ENCODE measurements at regions not wholly inside any gene's neighbourhood (a gene's known extent, or its start where the extent isn't known, plus 50 kb on each side); places are given as distances from the start of the nearest gene placed in this dataset.

DNA sequence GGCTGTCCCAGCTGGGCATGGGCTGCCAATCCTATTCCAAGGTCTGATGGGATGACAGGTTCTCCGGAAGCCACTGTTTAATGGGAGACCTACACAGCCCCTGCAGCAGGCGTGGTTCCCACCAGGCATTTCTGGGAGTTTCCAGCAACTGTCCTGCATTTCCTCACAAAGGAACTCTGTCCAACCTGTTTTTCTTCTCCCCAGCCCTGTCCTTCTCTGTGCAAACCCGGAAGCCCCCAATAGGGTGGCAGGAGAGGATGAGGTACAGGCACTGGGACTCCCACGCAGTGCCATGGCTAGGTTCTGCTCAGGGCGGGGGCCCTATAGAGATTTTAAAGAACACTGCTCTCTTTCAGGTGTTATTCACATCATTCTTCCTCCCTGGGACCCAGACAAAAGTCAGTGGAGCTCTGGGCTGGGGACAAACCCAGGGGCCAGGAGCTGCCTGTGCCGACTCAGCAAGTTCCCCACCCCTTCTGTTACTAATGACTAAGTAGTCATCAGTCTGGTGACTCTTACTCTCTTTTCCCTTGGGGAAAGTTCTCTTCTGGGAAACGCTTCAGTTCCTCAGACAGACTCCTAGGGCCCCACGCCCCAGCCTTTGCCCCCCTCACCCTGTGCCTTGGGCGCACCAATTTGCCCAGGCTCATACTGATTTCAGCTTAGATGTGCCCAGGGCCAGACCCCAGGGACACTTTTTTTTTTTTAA is 97.7 kb downstream of the CD47 start:
- Mint-ChIP-seq H3K27ac (no peak overlapping the region), H3K36me3 (ENCODE audit: low read depth) (no peaks in the 10 kb centered on the region), H3K9me3 (no peaks in the 10 kb centered on the region), H3K4me3 (no peak overlapping the region), H3K4me1 (peaks cover 18% of the 10 kb centered on the region), H3K27me3 (no peaks in the 10 kb centered on the region)
- ATAC-seq, result peak; percentile 33
- DNase-seq, result no peak

DNA sequence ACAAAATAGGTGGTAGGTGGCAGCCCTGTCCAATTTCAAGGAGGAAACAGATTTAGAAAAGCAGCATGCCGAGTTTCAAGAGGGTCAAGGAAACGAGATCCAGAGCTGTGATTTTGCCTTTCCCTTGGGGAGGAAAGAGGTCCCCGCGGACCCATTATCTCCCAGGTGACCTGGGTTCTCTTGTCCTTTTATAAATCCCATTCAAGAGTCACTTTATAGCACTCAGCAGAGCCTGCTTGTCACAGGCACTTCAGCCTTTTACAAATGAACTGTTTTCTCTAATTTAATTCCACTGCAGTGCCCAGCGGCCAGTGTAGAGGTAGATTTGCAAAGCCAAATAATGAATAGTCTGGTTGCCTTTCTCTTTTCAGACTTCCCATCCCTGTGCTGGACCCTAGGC is 99.9 kb downstream of the CD47 start:
- no peak for DNase-seq
- H3K36me3 Mint-ChIP-seq (ENCODE audit: low read depth), result no peaks in the 10 kb centered on the region
- H3K4me3 Mint-ChIP-seq, result no peak overlapping the region
- no peak for ATAC-seq
- no peaks in the 10 kb centered on the region for H3K27me3 Mint-ChIP-seq
- H3K4me1 Mint-ChIP-seq, result peaks cover 26% of the 10 kb centered on the region
- H3K9me3 Mint-ChIP-seq, result no peaks in the 10 kb centered on the region
- no peak overlapping the region for H3K27ac Mint-ChIP-seq

DNA sequence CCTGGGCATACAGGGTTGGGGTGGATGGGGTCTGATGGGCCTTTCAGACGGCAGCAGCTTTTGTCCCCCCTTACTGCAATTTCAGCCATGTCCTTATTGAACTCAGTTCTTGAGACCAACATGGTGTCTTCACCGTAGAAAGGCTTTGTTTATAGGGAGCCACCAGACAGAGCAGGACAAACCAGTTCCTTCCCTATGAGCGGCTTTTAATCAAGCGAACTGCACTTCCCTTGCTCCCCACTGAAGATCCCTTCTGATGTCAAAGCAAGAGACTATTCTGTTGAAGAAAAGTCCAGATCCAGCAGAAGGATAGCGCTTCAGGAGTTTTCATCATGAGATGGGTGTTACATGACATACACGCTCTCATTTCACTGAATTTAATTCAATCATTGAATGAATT is 100.4 kb downstream of the CD47 start:
- Mint-ChIP-seq H3K27ac (no peak overlapping the region), H3K9me3 (no peaks in the 10 kb centered on the region), H3K4me3 (no peak overlapping the region), H3K27me3 (no peaks in the 10 kb centered on the region), H3K4me1 (peaks cover 30% of the 10 kb centered on the region), H3K36me3 (ENCODE audit: low read depth) (no peaks in the 10 kb centered on the region)
- no peak for ATAC-seq
- no peak for DNase-seq

DNA sequence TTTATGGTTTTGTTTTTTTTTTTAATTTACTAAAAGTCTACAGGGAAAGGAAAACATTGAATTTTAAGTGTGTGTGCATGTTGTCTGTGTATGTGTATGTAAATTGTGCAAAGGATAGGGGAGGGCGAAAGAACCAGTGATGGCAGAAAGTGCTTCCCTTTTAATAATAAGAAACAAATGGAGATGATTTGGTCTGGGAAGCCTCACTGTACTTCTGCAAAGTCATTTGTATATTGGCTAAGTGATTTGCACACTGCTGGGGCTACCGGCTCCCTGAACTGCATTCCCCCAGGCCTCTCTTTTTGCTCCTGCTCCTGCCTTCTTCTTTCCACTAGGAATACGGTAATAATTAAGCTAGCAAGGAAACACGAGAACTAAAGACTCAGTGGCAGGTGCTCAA is 101.2 kb downstream of the CD47 start:
- H3K4me3 Mint-ChIP-seq, result no peak overlapping the region
- ATAC-seq, result no peak
- no peaks in the 10 kb centered on the region for H3K9me3 Mint-ChIP-seq
- no peak for DNase-seq
- H3K27me3 Mint-ChIP-seq, result no peaks in the 10 kb centered on the region
- no peak overlapping the region for H3K27ac Mint-ChIP-seq
- H3K36me3 Mint-ChIP-seq (ENCODE audit: low read depth), result no peaks in the 10 kb centered on the region
- peaks cover 34% of the 10 kb centered on the region for H3K4me1 Mint-ChIP-seq

DNA sequence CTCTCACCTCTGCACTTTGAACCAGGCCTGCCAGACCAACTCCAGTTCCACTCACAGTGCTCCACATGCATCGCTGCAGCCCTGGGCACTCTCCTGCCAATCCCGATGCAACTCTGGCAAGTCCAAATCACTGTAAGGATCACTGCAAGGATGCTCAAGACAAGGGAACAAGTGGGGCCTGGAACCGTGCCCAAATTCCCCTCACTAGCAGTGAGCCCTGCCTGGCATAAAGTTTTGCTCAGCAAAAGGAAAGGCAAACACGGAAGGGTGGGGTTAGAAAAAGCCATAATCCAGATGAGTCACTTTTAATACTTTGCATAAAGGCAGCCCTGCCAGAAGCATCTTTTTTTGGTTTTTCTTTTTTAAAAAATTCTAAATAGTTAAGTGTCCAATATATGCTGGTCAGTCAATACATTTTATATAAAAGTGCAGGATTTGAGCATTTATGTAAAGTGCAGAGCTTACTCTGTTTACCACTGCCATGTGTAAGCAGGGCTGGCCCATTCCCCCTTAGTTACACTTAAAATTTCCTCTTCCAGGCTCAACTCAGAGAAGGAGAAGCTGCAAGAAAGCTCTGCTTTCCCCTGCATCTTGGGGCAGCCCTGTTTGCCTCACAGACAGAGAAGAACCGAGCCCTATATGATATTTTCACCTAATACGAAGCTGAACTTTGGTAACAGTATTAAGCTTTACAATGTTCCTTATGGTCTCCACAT is 102.2 kb downstream of the CD47 start:
- ATAC-seq (no peak), DNase-seq (no peak)
- Mint-ChIP-seq H3K4me1 (peaks cover 28% of the 10 kb centered on the region), H3K27ac (no peak overlapping the region), H3K36me3 (ENCODE audit: low read depth) (no peaks in the 10 kb centered on the region), H3K9me3 (no peaks in the 10 kb centered on the region), H3K4me3 (no peak overlapping the region), H3K27me3 (no peaks in the 10 kb centered on the region)

DNA sequence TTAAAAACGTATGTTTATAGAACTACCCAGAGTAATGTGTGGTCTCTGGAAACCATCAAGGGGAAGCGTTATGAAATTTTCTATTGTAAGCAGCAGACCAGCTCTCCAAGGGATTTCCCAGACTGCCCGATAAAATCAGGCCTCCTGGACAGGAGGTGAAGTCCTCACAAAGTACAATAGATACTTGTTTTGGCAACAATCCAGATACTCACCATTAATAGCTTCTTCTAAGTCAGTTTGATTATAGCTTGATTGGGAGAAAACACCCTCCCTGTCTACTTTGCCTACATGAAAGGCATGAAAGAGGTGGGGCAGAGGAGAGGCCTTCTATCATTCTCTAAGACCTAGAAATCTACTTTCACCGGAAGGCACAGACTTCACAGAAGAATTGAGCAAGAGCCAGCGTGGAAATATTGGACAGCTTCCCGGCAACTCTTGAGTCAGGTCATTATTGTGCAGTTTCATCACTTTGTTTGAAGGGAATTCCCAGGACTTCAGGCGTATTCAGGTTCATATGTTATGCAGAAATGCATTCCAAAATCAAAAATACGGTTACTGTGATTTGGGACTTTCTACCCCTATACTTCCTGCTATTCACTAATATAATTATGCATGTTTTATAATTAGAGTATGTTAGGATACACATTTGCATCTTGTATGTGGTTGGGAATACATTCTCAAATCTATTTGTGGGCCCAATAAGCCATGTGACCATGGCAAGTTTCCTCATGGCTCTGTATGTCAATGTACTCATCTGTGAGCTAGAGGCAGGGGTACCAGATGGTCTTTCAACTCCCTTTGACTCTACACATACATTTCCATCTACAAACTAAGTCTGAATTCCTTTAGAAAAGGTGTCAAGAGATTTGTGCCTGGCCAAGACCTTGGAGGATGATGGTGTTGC is 103.5 kb downstream of the CD47 start:
- ATAC-seq (no peak), DNase-seq (no peak)
- no peak overlapping the region for H3K4me3 Mint-ChIP-seq
- peaks cover 25% of the 10 kb centered on the region for H3K4me1 Mint-ChIP-seq
- H3K36me3 Mint-ChIP-seq (ENCODE audit: low read depth), result no peaks in the 10 kb centered on the region
- H3K27me3 Mint-ChIP-seq, result no peaks in the 10 kb centered on the region
- no peaks in the 10 kb centered on the region for H3K9me3 Mint-ChIP-seq
- no peak overlapping the region for H3K27ac Mint-ChIP-seq

- Mint-ChIP-seq H3K36me3 (ENCODE audit: low read depth) (no peaks in the 10 kb centered on the region), H3K4me3 (no peak overlapping the region), H3K27me3 (no peaks in the 10 kb centered on the region), H3K9me3 (no peaks in the 10 kb centered on the region), H3K27ac (no peak overlapping the region), H3K4me1 (peaks cover 25% of the 10 kb centered on the region)
- DNase-seq (no peak), ATAC-seq (no peak)
These were observed 104.3 kb downstream of the CD47 start for GRCh38 chr3:107986505-107986904.

- Mint-ChIP-seq H3K4me3 (peak overlapping the region; percentile 23), H3K4me1 (peaks cover 25% of the 10 kb centered on the region), H3K27me3 (no peaks in the 10 kb centered on the region), H3K36me3 (ENCODE audit: low read depth) (no peaks in the 10 kb centered on the region), H3K27ac (peak overlapping the region; percentile 80), H3K9me3 (no peaks in the 10 kb centered on the region)
- ATAC-seq (peak; percentile 90), DNase-seq (peak; percentile 43)
These were observed 105.3 kb downstream of the CD47 start for GRCh38 chr3:107985496-107985895.

GRCh38 chr3:107983247-107983646 is 107.6 kb downstream of the CD47 start:
- Mint-ChIP-seq H3K9me3 (peaks cover 4% of the 10 kb centered on the region), H3K4me1 (peaks cover 36% of the 10 kb centered on the region), H3K4me3 (no peak overlapping the region), H3K27me3 (no peaks in the 10 kb centered on the region), H3K36me3 (ENCODE audit: low read depth) (no peaks in the 10 kb centered on the region), H3K27ac (no peak overlapping the region)
- ATAC-seq, result no peak
- DNase-seq, result no peak

GRCh38 chr3:107982165-107982564 is 108.7 kb downstream of the CD47 start:
- DNase-seq (no peak), ATAC-seq (no peak)
- Mint-ChIP-seq H3K4me1 (peaks cover 43% of the 10 kb centered on the region), H3K4me3 (no peak overlapping the region), H3K27ac (no peak overlapping the region), H3K36me3 (ENCODE audit: low read depth) (no peaks in the 10 kb centered on the region), H3K27me3 (no peaks in the 10 kb centered on the region), H3K9me3 (peaks cover 4% of the 10 kb centered on the region)

DNA sequence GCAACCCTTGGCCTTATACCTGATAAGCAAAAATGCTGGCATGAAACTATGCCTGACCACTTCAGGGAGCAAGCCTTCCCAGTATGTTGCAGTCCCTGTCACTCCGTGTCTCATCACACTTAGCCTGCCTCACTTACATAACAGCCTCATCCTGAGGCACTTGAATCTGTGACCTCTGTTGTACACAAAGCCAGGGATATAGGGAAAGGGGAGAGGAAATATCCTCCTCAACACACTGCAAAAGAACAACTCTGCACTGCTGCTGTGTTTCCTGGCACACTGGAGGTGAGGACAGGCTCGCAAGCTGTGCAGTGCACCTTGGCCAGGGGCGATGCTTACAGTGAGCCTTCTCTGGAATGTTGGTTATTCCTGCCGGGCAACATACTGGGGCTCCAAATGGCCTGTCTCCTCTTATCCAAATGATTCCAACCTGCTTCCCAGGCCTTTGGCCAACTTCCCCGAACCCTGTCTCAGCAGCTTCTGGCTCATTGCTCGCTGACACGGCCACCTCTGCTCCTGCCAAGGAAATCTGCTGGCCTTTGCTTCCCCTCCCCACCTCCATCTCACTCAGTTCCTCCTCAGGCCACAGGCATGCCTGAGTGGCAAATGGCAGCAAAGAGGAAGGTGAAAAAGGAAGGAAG is 109.2 kb downstream of the CD47 start:
- Mint-ChIP-seq H3K9me3 (peaks cover 4% of the 10 kb centered on the region), H3K4me3 (no peak overlapping the region), H3K27ac (no peak overlapping the region), H3K36me3 (ENCODE audit: low read depth) (no peaks in the 10 kb centered on the region), H3K4me1 (peaks cover 47% of the 10 kb centered on the region), H3K27me3 (no peaks in the 10 kb centered on the region)
- DNase-seq (no peak), ATAC-seq (no peak)

GRCh38 chr3:107979538-107979937 is 111.3 kb downstream of the CD47 start:
- Mint-ChIP-seq H3K4me3 (no peak overlapping the region), H3K27me3 (no peaks in the 10 kb centered on the region), H3K27ac (no peak overlapping the region), H3K9me3 (peaks cover 4% of the 10 kb centered on the region), H3K36me3 (ENCODE audit: low read depth) (no peaks in the 10 kb centered on the region), H3K4me1 (peaks cover 48% of the 10 kb centered on the region)
- DNase-seq, result no peak
- no peak for ATAC-seq

- H3K27ac Mint-ChIP-seq, result peak overlapping the region; percentile 34
These were observed 112.4 kb downstream of the CD47 start for GRCh38 chr3:107978131-107979055.

More at GRCh38 chr3:107978131-107979055, 112.4 kb downstream of the CD47 start:
- DNase-seq, result no peak
- Mint-ChIP-seq H3K9me3 (peaks cover 4% of the 10 kb centered on the region), H3K4me1 (peaks cover 48% of the 10 kb centered on the region), H3K4me3 (no peak overlapping the region), H3K36me3 (ENCODE audit: low read depth) (no peaks in the 10 kb centered on the region), H3K27me3 (no peaks in the 10 kb centered on the region)
- ATAC-seq, result no peak
